Bronchial epithelial cell (primary cell): ENCODE measurements at regions not wholly inside any gene's neighbourhood (a gene's known extent, or its start where the extent isn't known, plus 50 kb on each side); places are given as distances from the start of the nearest gene placed in this dataset.

Experiments
- DNase-seq: peaks from one replicate; pipeline ENCODE4 v3.0.0-alpha.2; 2010; ENCODE audit warnings: low read depth
- FAIRE-seq: peaks from 2 replicates; lab custom pipeline; 2011; peaks lifted over from hg19 to GRCh38; lab: Jason Lieb, UNC
- H3K27me3 ChIP-seq: 2 replicates; pipeline ENCODE4 v1.5.1; 2011; ENCODE audit warnings: low read length; ENCODE audit not compliant: control insufficient read depth, insufficient read depth
- H3K36me3 ChIP-seq: 2 replicates; pipeline ENCODE4 v1.5.1; 2011; ENCODE audit warnings: low read length; ENCODE audit not compliant: control insufficient read depth, insufficient read depth
- H3K4me3 ChIP-seq: 2 replicates; pipeline ENCODE4 v1.5.1; 2011; ENCODE audit warnings: mild to moderate bottlenecking, low read depth, low read length, control low read depth
- CTCF ChIP-seq: IDR thresholded peaks from 2 replicates; pipeline ENCODE4 v1.5.1; 2011; ENCODE audit warnings: mild to moderate bottlenecking, moderate library complexity, low read length, control low read depth, inconsistent platforms; ENCODE audit not compliant: insufficient read depth, severe bottlenecking

- no peaks in the 10 kb centered on the region for H3K36me3 ChIP-seq
- no peak for TF ChIP-seq CTCF
- FAIRE-seq (no peak), DNase-seq (no peak)
- no peaks in the 10 kb centered on the region for H3K27me3 ChIP-seq
- no peak overlapping the region for H3K4me3 ChIP-seq
These were observed 101.8 kb downstream of the CETN3 start for GRCh38 chr5:90307782-90308181.

- no peaks in the 10 kb centered on the region for H3K36me3 ChIP-seq
- H3K4me3 ChIP-seq = no peak overlapping the region
- no peak for TF ChIP-seq CTCF
- DNase-seq (peak; percentile 75), FAIRE-seq (no peak)
- no peaks in the 10 kb centered on the region for H3K27me3 ChIP-seq
These were observed 102.2 kb downstream of the CETN3 start for GRCh38 chr5:90307322-90307721.

GRCh38 chr5:90306613-90307012 lies 102.9 kb downstream of the CETN3 start:
- FAIRE-seq = no peak
- Histone ChIP-seq H3K4me3 (no peak overlapping the region), H3K27me3 (no peaks in the 10 kb centered on the region), H3K36me3 (no peaks in the 10 kb centered on the region)
- DNase-seq = no peak
- no peak for TF ChIP-seq CTCF

- no peak for TF ChIP-seq CTCF
- no peak overlapping the region for H3K4me3 ChIP-seq
- FAIRE-seq (no peak), DNase-seq (no peak)
- H3K27me3 ChIP-seq = no peaks in the 10 kb centered on the region
- H3K36me3 ChIP-seq = no peaks in the 10 kb centered on the region
These were observed 104.4 kb downstream of the CETN3 start for GRCh38 chr5:90305041-90305720.

GRCh38 chr5:90301248-90301647 lies 108.3 kb downstream of the CETN3 start:
- Histone ChIP-seq H3K4me3 (no peak overlapping the region), H3K36me3 (no peaks in the 10 kb centered on the region), H3K27me3 (no peaks in the 10 kb centered on the region)
- TF ChIP-seq CTCF = no peak
- no peak for DNase-seq
- no peak for FAIRE-seq
